Neural progenitor cell (in vitro differentiated cells): ENCODE measurements at regions not wholly inside any gene's neighbourhood (a gene's known extent, or its start where the extent isn't known, plus 50 kb on each side); places are given as distances from the start of the nearest gene placed in this dataset.

Experiments used
- DNase-seq: peaks from one replicate; pipeline ENCODE4 v3.0.0-alpha.2; 2016; ENCODE audit warnings: low spot score
- H2AFZ ChIP-seq: fragments of 200-600 bp; sonication (generic); replicated peaks from 2 replicates; pipeline ENCODE4 v1.6.1; 2016; ENCODE audit warnings: antibody characterized with exemption
- H3F3A ChIP-seq: fragments of 200-600 bp; sonication (generic); 2 replicates; pipeline ENCODE4 v1.6.1; 2016; ENCODE audit warnings: antibody characterized with exemption, low read depth
- H3K27ac ChIP-seq: fragments of 200-600 bp; sonication (generic); 2 replicates; pipeline ENCODE4 v1.5.1; 2016; ENCODE audit warnings: mild to moderate bottlenecking
- H3K27me3 ChIP-seq: fragments of 200-600 bp; sonication (generic); 2 replicates; pipeline ENCODE4 v1.6.1; 2016; ENCODE audit warnings: mild to moderate bottlenecking, moderate library complexity
- H3K36me3 ChIP-seq: fragments of 200-600 bp; sonication (generic); 2 replicates; pipeline ENCODE4 v1.5.1; 2016
- H3K4me1 ChIP-seq: fragments of 200-600 bp; sonication (generic); 2 replicates; pipeline ENCODE4 v1.6.1; 2016; ENCODE audit warnings: mixed run types
- H3K4me2 ChIP-seq: fragments of 200-600 bp; sonication (generic); 2 replicates; pipeline ENCODE4 v1.6.1; 2016
- H3K4me3 ChIP-seq: fragments of 200-600 bp; sonication (generic); 2 replicates; pipeline ENCODE4 v1.5.1; 2016
- H3K79me2 ChIP-seq: fragments of 200-600 bp; sonication (generic); 2 replicates; pipeline ENCODE4 v1.6.1; 2016; ENCODE audit warnings: low read depth
- H3K9ac ChIP-seq: fragments of 200-600 bp; sonication (generic); 2 replicates; pipeline ENCODE4 v1.6.1; 2016
- H3K9me3 ChIP-seq: fragments of 200-600 bp; sonication (generic); 2 replicates; pipeline ENCODE4 v1.5.1; 2016; ENCODE audit warnings: low read depth
- H4K20me1 ChIP-seq: fragments of 200-600 bp; sonication (generic); 2 replicates; pipeline ENCODE4 v1.6.1; 2016; ENCODE audit warnings: low read depth
- H3K27ac Mint-ChIP-seq: 3 replicates; pipeline ENCODE4 v1.8.0; 2021; ENCODE audit warnings: mixed read lengths
- H3K27me3 Mint-ChIP-seq: 2 replicates; pipeline ENCODE4 v1.8.0; 2022; ENCODE audit warnings: low read depth, mild to moderate bottlenecking, inconsistent platforms, moderate library complexity, mixed read lengths; ENCODE audit not compliant: insufficient read depth
- H3K36me3 Mint-ChIP-seq: 3 replicates; pipeline ENCODE4 v1.8.0; 2021; ENCODE audit warnings: mixed read lengths
- H3K4me1 Mint-ChIP-seq: 3 replicates; pipeline ENCODE4 v1.8.0; 2021; ENCODE audit warnings: mixed read lengths
- H3K4me3 Mint-ChIP-seq: 3 replicates; pipeline ENCODE4 v1.8.0; 2021; ENCODE audit warnings: mild to moderate bottlenecking, moderate library complexity, mixed read lengths
- H3K9me3 Mint-ChIP-seq: 3 replicates; pipeline ENCODE4 v1.8.0; 2020; ENCODE audit warnings: mixed read lengths
- CTCF ChIP-seq: fragments of 200-600 bp; sonication (generic); IDR thresholded peaks from 2 replicates; pipeline ENCODE4 v1.5.1; 2017; ENCODE audit warnings: antibody characterized with exemption, mild to moderate bottlenecking
- EZH2 ChIP-seq: fragments of 200-600 bp; sonication (generic); IDR thresholded peaks from 2 replicates; pipeline ENCODE4 v1.6.1; 2017; ENCODE audit warnings: antibody characterized with exemption, mild to moderate bottlenecking, moderate library complexity
- EZH2phosphoT487 ChIP-seq: fragments of 200-600 bp; sonication (generic); IDR thresholded peaks from 2 replicates; pipeline ENCODE4 v1.6.1; 2017; ENCODE audit warnings: antibody characterized with exemption

GRCh38 chr10:27611236-27611635 lies 107.1 kb downstream of the RAB18 start:
- no peaks in the 10 kb centered on the region for H4K20me1 ChIP-seq
- no peaks in the 10 kb centered on the region for H3K27me3 ChIP-seq
- DNase-seq = no peak
- no peak overlapping the region for H3K4me2 ChIP-seq
- H3K9ac ChIP-seq = no peak overlapping the region
- Mint-ChIP-seq H3K9me3 (no peaks in the 10 kb centered on the region), H3K4me1 (peaks cover 11% of the 10 kb centered on the region), H3K4me3 (no peak overlapping the region), H3K27ac (no peak overlapping the region), H3K36me3 (no peaks in the 10 kb centered on the region), H3K27me3 (no peaks in the 10 kb centered on the region)
- H2AFZ ChIP-seq = no peak overlapping the region
- TF ChIP-seq EZH2 = no peak
- no peak for TF ChIP-seq EZH2phosphoT487
- TF ChIP-seq CTCF = no peak
- no peaks in the 10 kb centered on the region for H3K4me1 ChIP-seq
- H3K27ac ChIP-seq = no peak overlapping the region
- no peaks in the 10 kb centered on the region for H3K36me3 ChIP-seq
- H3K9me3 ChIP-seq = no peaks in the 10 kb centered on the region
- H3K4me3 ChIP-seq = no peak overlapping the region
- no peaks in the 10 kb centered on the region for H3K79me2 ChIP-seq
- H3F3A ChIP-seq = no peaks in the 10 kb centered on the region

- H2AFZ ChIP-seq = no peak overlapping the region
- no peaks in the 10 kb centered on the region for H3K36me3 ChIP-seq
- no peak overlapping the region for H3K27ac ChIP-seq
- no peaks in the 10 kb centered on the region for H4K20me1 ChIP-seq
- Mint-ChIP-seq H3K27ac (peak overlapping the region; percentile 13), H3K36me3 (no peaks in the 10 kb centered on the region), H3K9me3 (no peaks in the 10 kb centered on the region), H3K4me1 (peaks cover 11% of the 10 kb centered on the region), H3K27me3 (no peaks in the 10 kb centered on the region), H3K4me3 (no peak overlapping the region)
- no peaks in the 10 kb centered on the region for H3K9me3 ChIP-seq
- no peaks in the 10 kb centered on the region for H3F3A ChIP-seq
- H3K9ac ChIP-seq = no peak overlapping the region
- H3K27me3 ChIP-seq = no peaks in the 10 kb centered on the region
- H3K79me2 ChIP-seq = no peaks in the 10 kb centered on the region
- H3K4me3 ChIP-seq = no peak overlapping the region
- H3K4me2 ChIP-seq = no peak overlapping the region
- H3K4me1 ChIP-seq = no peaks in the 10 kb centered on the region
- no peak for TF ChIP-seq EZH2phosphoT487
- no peak for TF ChIP-seq EZH2
- TF ChIP-seq CTCF = no peak
- no peak for DNase-seq
Measured at GRCh38 chr10:27611744-27612550, 107.8 kb downstream of the RAB18 start.

GRCh38 chr10:27612551-27613035 lies 108.5 kb downstream of the RAB18 start:
- Histone ChIP-seq H3K4me3 (no peak overlapping the region), H3K4me1 (no peaks in the 10 kb centered on the region), H3K9ac (no peak overlapping the region), H3K79me2 (no peaks in the 10 kb centered on the region), H3F3A (no peaks in the 10 kb centered on the region), H3K4me2 (no peak overlapping the region), H3K27me3 (no peaks in the 10 kb centered on the region), H3K27ac (no peak overlapping the region), H3K36me3 (no peaks in the 10 kb centered on the region), H4K20me1 (no peaks in the 10 kb centered on the region), H2AFZ (no peak overlapping the region), H3K9me3 (no peaks in the 10 kb centered on the region)
- Mint-ChIP-seq H3K4me3 (no peak overlapping the region), H3K27ac (no peak overlapping the region), H3K27me3 (no peaks in the 10 kb centered on the region), H3K4me1 (peaks cover 11% of the 10 kb centered on the region), H3K36me3 (no peaks in the 10 kb centered on the region), H3K9me3 (no peaks in the 10 kb centered on the region)
- TF ChIP-seq CTCF = no peak
- no peak for TF ChIP-seq EZH2phosphoT487
- TF ChIP-seq EZH2 = no peak
- DNase-seq = no peak
